ENCODE measurements at regions not wholly inside any gene's neighbourhood (a gene's known extent, or its start where the extent isn't known, plus 50 kb on each side); places are given as distances from the start of the nearest gene placed in this dataset.

- no peak for TF ChIP-seq CTCF (IDR thresholded peaks at IDR 0.05; ENCODE audit: low read depth, low read length)
- no peak overlapping the region for H3K4me3 ChIP-seq (ENCODE audit: low read depth, low read length)
Measured at GRCh38 chr12:24240707-24241106, 291.2 kb upstream of the SOX5 start.

- no peak for TF ChIP-seq CTCF (IDR thresholded peaks at IDR 0.05; ENCODE audit: low read depth, low read length)
- no peak overlapping the region for H3K4me3 ChIP-seq (ENCODE audit: low read depth, low read length)
Measured at GRCh38 chr12:24233519-24234246, 284.2 kb upstream of the SOX5 start.

GRCh38 chr12:24232531-24232930 is 283.1 kb upstream of the SOX5 start:
- TF ChIP-seq CTCF (IDR thresholded peaks at IDR 0.05; ENCODE audit: low read depth, low read length): no peak
- no peak overlapping the region for H3K4me3 ChIP-seq (ENCODE audit: low read depth, low read length)

- no peak for TF ChIP-seq CTCF (IDR thresholded peaks at IDR 0.05; ENCODE audit: low read depth, low read length)
- no peak overlapping the region for H3K4me3 ChIP-seq (ENCODE audit: low read depth, low read length)
Measured at GRCh38 chr12:24231298-24231697, 281.8 kb upstream of the SOX5 start.

- no peak for TF ChIP-seq CTCF (IDR thresholded peaks at IDR 0.05; ENCODE audit: low read depth, low read length)
- H3K4me3 ChIP-seq (ENCODE audit: low read depth, low read length): no peak overlapping the region
Measured at GRCh38 chr12:24230061-24230701, 280.7 kb upstream of the SOX5 start.

- no peak for TF ChIP-seq CTCF (IDR thresholded peaks at IDR 0.05; ENCODE audit: low read depth, low read length)
- no peak overlapping the region for H3K4me3 ChIP-seq (ENCODE audit: low read depth, low read length)
Measured at GRCh38 chr12:24229031-24229700, 279.7 kb upstream of the SOX5 start.

- H3K4me3 ChIP-seq (ENCODE audit: low read depth, low read length): no peak overlapping the region
- TF ChIP-seq CTCF (IDR thresholded peaks at IDR 0.05; ENCODE audit: low read depth, low read length): no peak
Measured at GRCh38 chr12:24228371-24228770, 278.9 kb upstream of the SOX5 start.
